Activated T-helper 9 cell treated with anti-CD3 and anti-CD28 coated beads, Interleukin-2, amount 50 U/mL, for 16 hours (primary cell): ENCODE measurements at regions not wholly inside any gene's neighbourhood (a gene's known extent, or its start where the extent isn't known, plus 50 kb on each side); places are given as distances from the start of the nearest gene placed in this dataset.
"Not testable (repeated sequence)": the region's sequence is repeated elsewhere in the genome, so short reads cannot be mapped to it uniquely, and the experiment has no call there.

Experiments
- DNase-seq: peaks from one replicate; pipeline ENCODE4 v3.0.0-alpha.2; 2020; ENCODE audit warnings: low read depth

DNA sequence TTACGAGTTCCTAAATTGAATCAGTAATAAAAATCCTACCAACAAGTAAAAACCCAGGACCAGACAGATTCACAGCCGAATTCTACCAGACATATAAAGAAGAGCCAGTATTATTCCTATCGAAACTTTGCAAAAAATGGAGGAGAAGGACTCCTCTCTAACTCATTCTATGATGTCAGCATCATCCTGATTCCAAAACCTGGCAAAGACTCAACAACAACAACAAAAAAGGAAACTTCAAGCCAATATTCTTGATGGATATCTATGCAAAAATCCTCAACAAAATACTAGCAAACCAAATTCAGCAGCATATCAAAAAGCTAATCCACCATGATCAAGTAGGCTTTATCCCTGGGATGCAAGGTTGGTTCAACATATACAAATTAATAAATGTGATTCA, 84.6 kb upstream of the ADRB2 start:
- DNase-seq = not testable (repeated sequence)

DNA sequence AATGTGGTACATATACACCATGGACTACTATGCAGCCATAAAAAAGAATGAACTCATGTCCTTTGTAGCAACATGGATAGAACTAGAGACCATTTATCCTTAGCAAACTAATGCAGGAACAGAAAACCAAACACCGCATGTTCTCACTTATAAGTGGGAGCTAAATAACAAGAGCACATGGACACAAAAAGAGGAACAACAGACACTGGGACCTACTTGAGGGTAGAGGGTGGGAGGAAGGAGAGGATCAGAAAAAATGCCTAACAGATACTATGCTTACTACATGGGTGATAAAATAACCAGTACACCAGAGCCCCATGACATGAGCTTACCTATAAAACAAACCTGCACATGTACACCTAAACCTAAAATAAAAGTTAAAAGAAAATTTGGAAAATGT, 82.0 kb upstream of the ADRB2 start:
- not testable (repeated sequence) for DNase-seq

DNA sequence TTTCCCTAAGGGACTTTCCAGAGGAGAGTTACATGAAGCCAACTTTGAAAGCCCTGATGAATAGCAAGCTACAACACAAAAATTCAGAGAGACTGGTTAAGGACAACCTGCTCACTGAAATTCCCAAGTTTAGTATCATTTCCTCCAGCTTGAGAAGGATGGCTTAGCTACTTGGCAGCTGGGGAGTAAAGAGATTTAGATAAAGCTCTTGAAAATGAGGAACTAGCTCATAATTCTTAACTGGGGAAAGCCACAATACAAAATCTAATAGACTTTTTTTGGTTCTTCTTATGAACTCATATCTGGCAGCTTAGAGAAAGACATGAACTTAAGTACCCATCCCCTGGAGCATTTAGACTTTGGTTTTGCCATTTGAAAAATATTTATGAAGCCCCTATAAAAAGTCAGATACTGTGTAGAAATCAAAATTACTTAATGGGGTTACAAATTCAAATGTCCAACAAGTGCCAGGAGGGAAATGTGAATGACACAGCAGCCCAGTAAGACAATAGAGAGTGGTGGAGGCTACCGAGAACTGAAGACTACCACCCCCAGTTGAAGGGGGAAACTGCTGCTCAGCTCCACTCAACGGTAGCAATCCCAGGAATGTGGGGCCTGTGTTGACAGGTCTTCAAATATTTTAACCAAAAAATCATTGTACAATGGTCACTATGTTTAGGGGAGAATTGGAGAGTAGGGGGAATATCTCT, 79.4 kb upstream of the ADRB2 start:
- DNase-seq = no peak

DNA sequence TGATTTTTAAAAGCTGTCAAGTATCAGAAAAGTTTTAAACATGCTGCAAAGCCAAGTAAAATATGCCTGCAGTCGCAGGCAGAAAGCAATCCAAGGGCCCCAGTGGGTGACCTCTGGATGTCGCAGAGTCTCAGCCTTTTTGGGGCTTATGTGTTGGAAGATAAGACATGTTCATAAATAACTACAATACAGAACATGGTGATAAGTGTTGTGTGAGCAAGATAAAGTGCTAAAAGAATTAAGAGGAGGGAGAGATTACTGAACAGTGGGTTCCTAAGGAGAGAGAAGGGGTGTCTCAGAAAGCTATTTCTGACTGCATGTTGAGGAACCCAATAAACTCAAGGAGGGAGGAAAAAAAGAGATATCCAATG, 78.9 kb upstream of the ADRB2 start:
- DNase-seq = no peak

DNA sequence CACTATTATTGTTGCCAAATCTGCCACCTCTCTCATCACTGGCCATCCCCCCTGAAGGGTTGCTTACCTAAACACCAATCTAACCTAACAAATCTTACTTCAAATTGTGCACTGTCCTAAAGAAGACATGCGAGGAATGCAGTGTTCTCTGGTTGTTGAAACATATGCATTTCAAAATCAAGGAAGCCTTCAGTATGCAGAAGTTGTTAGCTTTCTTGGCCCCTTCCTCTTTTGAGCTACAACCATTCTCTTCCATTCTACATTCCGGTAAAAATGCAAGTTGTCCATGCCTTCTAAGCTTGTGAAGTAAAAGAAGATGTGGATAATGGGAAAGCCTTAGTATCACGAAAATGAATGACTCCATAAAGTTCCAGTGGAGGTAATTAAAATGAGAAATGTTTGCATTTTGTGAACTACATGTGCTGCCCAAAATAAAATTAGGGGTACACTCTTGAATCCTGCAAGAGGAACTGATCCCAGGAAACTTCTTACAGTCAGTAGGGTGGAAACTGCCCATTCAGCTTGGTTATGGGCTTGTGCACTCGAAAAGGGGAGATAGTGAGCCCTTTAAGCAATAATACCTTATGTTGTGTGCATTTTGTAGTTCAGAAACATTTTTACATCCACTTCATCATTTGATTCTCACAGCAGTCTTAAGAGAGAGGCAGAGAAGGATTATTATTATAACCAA, 77.6 kb upstream of the ADRB2 start:
- DNase-seq = no peak

DNA sequence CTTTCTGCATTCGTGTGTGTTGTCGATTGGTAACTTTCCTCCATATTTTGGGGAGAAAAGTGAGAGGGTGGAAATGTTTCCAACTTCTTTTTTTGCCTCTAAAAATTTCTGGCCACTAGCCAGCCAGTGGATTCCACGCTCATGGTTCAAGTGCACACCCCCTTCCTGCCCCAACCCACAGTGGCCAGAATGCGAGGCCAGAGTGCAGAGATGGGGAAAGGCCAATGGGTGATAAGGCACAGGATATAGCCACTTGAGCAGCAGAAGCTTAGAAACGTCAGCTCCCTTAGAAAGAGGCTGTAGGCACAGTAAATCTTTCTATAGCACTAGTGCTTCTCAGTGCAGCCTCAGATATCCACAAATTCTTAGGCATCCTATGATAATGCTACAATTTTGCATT, 75.8 kb upstream of the ADRB2 start:
- DNase-seq = no peak

DNA sequence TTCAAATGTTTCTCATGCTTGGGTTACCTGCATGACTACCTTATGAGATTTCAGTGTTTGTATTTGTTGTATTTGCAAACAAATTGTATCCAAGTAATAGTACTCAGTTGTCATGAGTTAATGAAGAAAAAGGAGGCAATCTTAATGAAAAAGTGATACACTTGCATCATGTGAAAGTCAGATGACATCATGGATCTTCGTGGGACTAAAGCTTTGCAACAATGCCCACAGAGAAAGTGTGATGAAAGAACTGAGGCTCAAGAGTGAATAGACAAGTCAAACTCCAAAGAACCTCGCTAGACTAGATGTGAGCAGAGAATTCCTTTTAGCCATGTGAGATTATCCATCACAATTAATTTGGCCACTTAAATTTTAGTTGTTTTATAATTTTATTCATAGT, 75.4 kb upstream of the ADRB2 start:
- no peak for DNase-seq

DNA sequence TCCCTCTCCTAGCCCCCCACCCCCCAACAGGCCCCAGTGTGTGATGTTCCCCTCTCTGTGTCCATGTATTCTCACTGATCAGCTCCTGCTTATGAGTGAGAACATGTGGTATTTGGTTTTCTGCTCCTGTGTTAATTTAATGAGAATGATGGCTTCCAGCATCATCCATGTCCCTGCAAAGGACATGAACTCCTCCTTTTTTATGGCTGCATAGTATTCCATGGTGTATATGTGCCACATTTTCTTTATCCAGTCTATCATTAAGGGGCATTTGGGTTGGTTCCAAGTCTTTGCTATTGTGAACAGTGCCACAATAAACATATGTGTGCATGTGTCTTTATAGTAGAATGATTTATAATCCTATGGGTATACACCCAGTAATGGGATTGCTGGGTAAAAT, 74.0 kb upstream of the ADRB2 start:
- not testable (repeated sequence) for DNase-seq

DNA sequence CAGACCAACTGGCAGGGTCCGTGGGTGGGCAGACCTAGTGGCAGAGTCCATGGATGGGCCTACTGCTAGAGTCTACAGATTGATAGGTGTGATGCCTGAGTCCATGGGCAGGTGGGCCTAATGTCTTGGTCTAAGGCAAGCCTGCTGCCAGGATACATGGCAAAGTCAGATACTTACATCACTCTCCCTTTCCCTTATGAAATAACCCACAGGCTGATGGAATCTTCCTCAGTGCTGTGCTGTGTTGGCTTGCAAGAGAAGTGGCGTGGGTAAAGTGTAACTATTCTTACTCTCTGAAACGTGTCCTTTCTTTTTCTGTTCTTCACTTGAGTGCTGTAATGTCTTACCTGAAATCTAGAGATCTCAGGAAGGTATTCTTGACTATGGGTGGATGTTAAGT, 67.3 kb upstream of the ADRB2 start:
- DNase-seq = no peak

DNA sequence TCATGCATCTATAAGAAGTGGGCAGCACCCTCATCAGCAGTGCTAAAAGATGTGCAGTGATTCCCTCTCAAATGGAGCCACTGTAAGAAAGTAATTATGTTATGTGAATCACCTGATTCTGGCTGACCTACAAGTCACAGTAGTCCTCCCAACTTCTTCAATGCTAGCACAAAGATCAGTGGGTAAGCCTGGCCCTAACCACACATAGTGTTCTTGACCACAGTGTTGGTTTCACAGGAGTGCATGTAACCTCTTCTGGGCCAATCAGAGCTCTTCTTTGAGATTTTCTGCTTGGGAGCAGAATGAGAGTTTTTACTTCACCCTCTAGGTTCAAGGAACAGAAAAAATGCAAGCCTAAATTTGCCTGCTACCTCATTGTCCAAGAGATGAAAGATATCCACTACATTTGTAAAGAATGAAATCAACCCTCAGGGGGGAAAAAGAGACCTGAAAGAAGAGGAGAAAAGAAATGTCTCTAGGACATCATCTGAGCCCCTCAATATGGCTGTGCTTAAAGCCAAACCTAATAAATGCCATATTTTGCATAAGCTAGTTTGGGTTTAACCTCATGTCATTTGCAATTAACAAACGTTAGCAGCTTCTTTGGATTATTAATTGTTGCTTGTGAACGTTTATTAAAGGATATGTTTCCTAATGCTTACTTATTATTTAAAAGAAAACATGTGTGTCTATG, 65.3 kb upstream of the ADRB2 start:
- no peak for DNase-seq

DNA sequence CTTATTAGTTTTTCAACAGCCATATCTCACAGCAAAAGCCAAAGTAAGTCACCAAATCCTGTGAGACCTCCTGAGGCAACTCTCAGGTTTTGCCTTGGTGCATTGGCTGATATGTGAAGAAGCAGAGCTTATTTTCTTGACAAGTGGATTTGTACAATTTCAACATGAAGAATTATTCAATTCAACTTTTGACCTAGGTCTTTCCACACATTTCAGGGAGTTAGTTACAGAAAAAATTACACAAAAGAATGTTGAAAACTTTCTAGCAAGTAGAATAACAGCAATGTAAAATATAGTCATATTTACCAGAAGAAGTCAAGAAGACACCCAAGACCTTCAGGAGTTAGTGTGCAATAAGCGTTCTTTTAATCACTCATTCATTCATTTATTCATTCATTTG, 62.4 kb upstream of the ADRB2 start:
- DNase-seq = no peak

DNA sequence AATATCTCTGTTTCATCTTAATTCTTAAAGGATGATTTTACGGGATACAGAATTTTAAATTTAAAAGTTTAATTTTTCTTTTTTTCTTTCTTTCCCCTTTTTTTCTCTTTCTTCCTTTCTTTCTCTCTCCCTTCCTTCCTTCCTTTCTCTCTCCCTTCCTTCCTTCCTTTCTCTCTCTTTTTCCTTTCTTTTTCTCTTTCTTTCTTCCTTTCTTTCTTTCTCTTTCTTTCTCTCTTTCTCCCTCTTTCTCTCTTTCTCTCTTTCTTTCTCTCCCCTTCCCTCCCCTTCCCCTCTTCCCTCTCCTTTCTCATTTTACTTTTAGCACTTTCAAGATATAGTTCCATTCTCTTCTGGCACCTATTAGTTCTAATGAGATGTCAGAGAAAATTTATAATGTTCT, 61.4 kb upstream of the ADRB2 start:
- no peak for DNase-seq

DNA sequence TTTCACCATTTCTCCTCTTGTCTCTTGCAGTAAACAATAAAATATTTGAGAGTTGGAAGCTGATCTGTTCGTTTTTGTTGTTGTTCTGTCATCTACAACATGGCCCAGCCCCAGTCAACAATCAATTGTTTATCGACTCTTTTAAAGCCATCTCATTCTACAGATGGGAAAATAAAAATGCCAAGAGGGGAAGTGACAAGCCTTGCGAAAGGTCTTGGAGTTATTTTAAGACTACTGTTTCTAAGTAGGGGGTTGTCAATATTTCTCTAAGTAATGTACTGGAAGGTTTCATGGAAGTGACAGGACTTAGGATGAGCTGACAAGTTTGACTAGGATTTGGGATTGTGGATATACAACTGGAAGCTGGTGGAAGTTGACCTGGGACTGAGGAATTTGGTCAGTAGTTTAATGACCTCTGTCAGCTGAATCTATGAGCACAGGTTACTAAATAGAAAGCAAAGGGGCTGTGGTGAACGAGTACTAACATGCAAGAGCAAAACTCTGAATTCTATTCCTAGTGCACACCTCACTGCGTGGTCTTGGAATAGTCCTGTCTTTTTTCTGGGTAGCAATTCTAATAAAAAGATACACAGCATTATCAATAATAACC, 57.5 kb upstream of the ADRB2 start:
- no peak for DNase-seq

DNA sequence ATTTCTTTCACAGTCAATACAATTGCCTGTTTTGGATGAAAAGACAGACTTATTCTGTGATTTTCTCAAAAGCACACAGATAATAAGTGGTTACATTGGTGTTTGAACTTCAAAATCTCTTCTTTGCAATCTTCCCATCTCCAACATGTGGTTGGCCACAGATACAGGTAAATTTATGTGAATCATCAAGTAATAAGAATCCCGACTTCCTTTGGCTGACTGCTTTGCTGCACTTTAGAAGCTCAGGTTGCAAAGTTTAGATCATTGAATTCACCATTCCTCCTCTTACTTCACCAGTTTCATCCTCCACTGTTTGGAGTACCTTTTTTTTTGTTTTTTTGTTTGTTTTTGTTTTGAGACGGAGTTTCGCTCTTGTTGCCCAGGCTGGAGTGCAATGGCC, 56.5 kb upstream of the ADRB2 start:
- DNase-seq = no peak

DNA sequence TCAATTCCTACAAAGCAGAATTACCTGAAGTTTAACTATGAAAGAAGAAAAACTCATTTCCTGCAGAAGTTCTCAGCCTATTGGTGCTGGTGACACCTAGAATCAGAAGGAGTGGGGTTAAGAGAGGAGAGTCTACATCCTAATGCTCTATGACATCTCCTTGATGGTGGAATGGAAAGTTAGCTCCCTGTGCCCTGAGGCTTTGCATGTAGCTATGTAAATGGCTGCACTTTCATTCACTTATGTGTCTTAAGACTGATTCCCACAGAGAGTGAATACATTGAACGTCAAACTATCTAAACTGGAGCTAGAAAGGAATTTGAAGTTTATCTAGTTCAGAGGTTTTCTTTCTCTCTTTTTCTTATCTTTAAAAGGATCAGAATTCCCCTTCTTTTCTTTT, 52.1 kb upstream of the ADRB2 start:
- DNase-seq = no peak

DNA sequence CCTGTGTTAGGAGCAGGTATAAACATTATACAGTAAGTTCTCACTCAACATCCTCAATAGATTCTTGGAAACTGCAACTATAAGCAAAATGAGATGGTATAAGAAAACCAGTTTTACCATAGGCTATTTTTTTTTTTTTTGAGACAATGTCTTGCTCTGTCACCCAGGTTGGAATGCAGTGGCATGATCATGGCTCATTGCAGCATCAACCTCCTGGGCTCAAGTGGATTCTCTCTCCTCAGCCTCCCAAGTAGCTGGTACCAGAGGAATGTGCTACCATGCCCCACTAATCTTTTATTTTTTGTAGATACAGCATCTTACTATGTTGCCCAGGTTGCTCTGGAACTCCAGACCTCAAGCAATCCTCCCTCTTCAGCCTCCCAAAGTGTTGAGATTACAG, 50.1 kb upstream of the ADRB2 start:
- DNase-seq = no peak
